SJSA1 (cell line): ENCODE measurements at regions not wholly inside any gene's neighbourhood (a gene's known extent, or its start where the extent isn't known, plus 50 kb on each side); places are given as distances from the start of the nearest gene placed in this dataset.
"Not testable (repeated sequence)": the region's sequence is repeated elsewhere in the genome, so short reads cannot be mapped to it uniquely, and the experiment has no call there.

Source experiments
- DNase-seq, 2 experiments: peaks; one replicate each; pipeline ENCODE4 v3.0.0-alpha.2; 2015 to 2020; ENCODE audit warnings: low spot score in 2 of 2, low read depth in 1 of 2
- H3K27ac ChIP-seq: fragments of 250-450 bp; sonication (Bioruptor Pico); 2 replicates; pipeline ENCODE4 v1.5.1; 2020; ENCODE audit warnings: mild to moderate bottlenecking, moderate library complexity
- H3K27me3 ChIP-seq: fragments of 250-450 bp; sonication (Bioruptor Pico); replicated peaks from 2 replicates; pipeline ENCODE4 v1.5.1; 2020; ENCODE audit warnings: mild to moderate bottlenecking, moderate library complexity
- H3K36me3 ChIP-seq: fragments of 250-450 bp; sonication (Bioruptor Pico); 2 replicates; pipeline ENCODE4 v1.5.1; 2020; ENCODE audit warnings: mild to moderate bottlenecking
- H3K4me1 ChIP-seq: fragments of 250-450 bp; sonication (Bioruptor Pico); replicated peaks from 2 replicates; pipeline ENCODE4 v1.6.1; 2021; ENCODE audit warnings: mild to moderate bottlenecking
- H3K4me3 ChIP-seq: fragments of 250-450 bp; sonication (Bioruptor Pico); 2 replicates; pipeline ENCODE4 v1.5.1; 2020; ENCODE audit warnings: mild to moderate bottlenecking
- H3K9me3 ChIP-seq: fragments of 250-450 bp; sonication (Bioruptor Pico); replicated peaks from 2 replicates; pipeline ENCODE4 v1.5.1; 2020; ENCODE audit warnings: mild to moderate bottlenecking

GRCh38 chr6:67880939-67881705, 754.0 kb upstream of the ADGRB3 start:
- Histone ChIP-seq H3K9me3 (no peaks in the 10 kb centered on the region; the same call in 1 of the 2 replicates), H3K4me3 (no peak overlapping the region)
- peak in 1 of 2 experiments; percentile 0 for DNase-seq

GRCh38 chr6:67880343-67880742, 754.7 kb upstream of the ADGRB3 start:
- not testable (repeated sequence) for H3K4me3 ChIP-seq, H3K9me3 ChIP-seq, H3K36me3 ChIP-seq, DNase-seq, H3K27ac ChIP-seq, H3K4me1 ChIP-seq, H3K27me3 ChIP-seq

More at GRCh38 chr6:67880939-67881705, 754.0 kb upstream of the ADGRB3 start:
- H3K27me3 ChIP-seq, result no peaks in the 10 kb centered on the region
- H3K27ac ChIP-seq, result peak overlapping the region; percentile 60
- H3K36me3 ChIP-seq, result no peaks in the 10 kb centered on the region
- H3K4me1 ChIP-seq, result no peaks in the 10 kb centered on the region

- not testable (repeated sequence) for H3K36me3 ChIP-seq, H3K27me3 ChIP-seq, H3K4me3 ChIP-seq, H3K4me1 ChIP-seq, DNase-seq, H3K9me3 ChIP-seq, H3K27ac ChIP-seq
Observed at GRCh38 chr6:67879928-67880327, 755.2 kb upstream of the ADGRB3 start.

GRCh38 chr6:67879105-67879904, 755.8 kb upstream of the ADGRB3 start:
- not testable (repeated sequence) for H3K4me1 ChIP-seq, H3K36me3 ChIP-seq, H3K27me3 ChIP-seq, DNase-seq, H3K27ac ChIP-seq, H3K9me3 ChIP-seq, H3K4me3 ChIP-seq

- H3K27ac ChIP-seq, H3K27me3 ChIP-seq, H3K36me3 ChIP-seq, H3K4me3 ChIP-seq, H3K9me3 ChIP-seq, H3K4me1 ChIP-seq, DNase-seq: not testable (repeated sequence)
Observed at GRCh38 chr6:67878216-67878615, 756.9 kb upstream of the ADGRB3 start.

- no peaks in the 10 kb centered on the region for H3K4me1 ChIP-seq
- H3K4me3 ChIP-seq, result no peak overlapping the region
- no peaks in the 10 kb centered on the region for H3K36me3 ChIP-seq
- H3K27ac ChIP-seq, result no peak overlapping the region
- no peaks in the 10 kb centered on the region; the same call in 1 of the 2 replicates for H3K9me3 ChIP-seq
- H3K27me3 ChIP-seq, result no peaks in the 10 kb centered on the region
- no peak for DNase-seq
Observed at GRCh38 chr6:67877288-67877687, 757.8 kb upstream of the ADGRB3 start.

GRCh38 chr6:67875877-67876383, 759.2 kb upstream of the ADGRB3 start:
- H3K36me3 ChIP-seq, result no peaks in the 10 kb centered on the region
- no peak overlapping the region for H3K27ac ChIP-seq
- no peaks in the 10 kb centered on the region for H3K4me1 ChIP-seq
- DNase-seq, result no peak
- no peak overlapping the region for H3K4me3 ChIP-seq
- no peaks in the 10 kb centered on the region; the same call in 1 of the 2 replicates for H3K9me3 ChIP-seq
- H3K27me3 ChIP-seq, result no peaks in the 10 kb centered on the region

GRCh38 chr6:67870321-67870720, 764.8 kb upstream of the ADGRB3 start:
- no peaks in the 10 kb centered on the region for H3K27me3 ChIP-seq
- H3K4me3 ChIP-seq, result no peak overlapping the region
- no peak for DNase-seq
- H3K36me3 ChIP-seq, result no peaks in the 10 kb centered on the region
- no peaks in the 10 kb centered on the region for H3K4me1 ChIP-seq
- H3K9me3 ChIP-seq, result no peaks in the 10 kb centered on the region
- no peak overlapping the region for H3K27ac ChIP-seq

- H3K4me3 ChIP-seq, result no peak overlapping the region
- no peak for DNase-seq
Observed at GRCh38 chr6:67863346-67863745, 771.7 kb upstream of the ADGRB3 start.

GRCh38 chr6:67854098-67854497, 781.0 kb upstream of the ADGRB3 start:
- no peak for DNase-seq
- Histone ChIP-seq H3K36me3 (no peaks in the 10 kb centered on the region), H3K4me3 (no peak overlapping the region), H3K4me1 (no peaks in the 10 kb centered on the region), H3K9me3 (no peaks in the 10 kb centered on the region), H3K27ac (no peak overlapping the region), H3K27me3 (no peaks in the 10 kb centered on the region)

More at GRCh38 chr6:67863346-67863745, 771.7 kb upstream of the ADGRB3 start:
- Histone ChIP-seq H3K9me3 (no peaks in the 10 kb centered on the region), H3K4me1 (no peaks in the 10 kb centered on the region), H3K27ac (no peak overlapping the region), H3K27me3 (no peaks in the 10 kb centered on the region), H3K36me3 (no peaks in the 10 kb centered on the region)

- H3K4me1 ChIP-seq, result no peaks in the 10 kb centered on the region
- no peak overlapping the region for H3K27ac ChIP-seq
- H3K4me3 ChIP-seq, result no peak overlapping the region
- no peak for DNase-seq
- H3K36me3 ChIP-seq, result no peaks in the 10 kb centered on the region
- no peaks in the 10 kb centered on the region for H3K27me3 ChIP-seq
- peaks cover 6% of the 10 kb centered on the region; the same call in 1 of the 2 replicates for H3K9me3 ChIP-seq
Observed at GRCh38 chr6:67839818-67840217, 795.3 kb upstream of the ADGRB3 start.

- no peaks in the 10 kb centered on the region for H3K9me3 ChIP-seq
- H3K4me3 ChIP-seq, result no peak overlapping the region
- no peak overlapping the region for H3K27ac ChIP-seq
- no peaks in the 10 kb centered on the region for H3K4me1 ChIP-seq
- DNase-seq, result no peak
- H3K36me3 ChIP-seq, result no peaks in the 10 kb centered on the region
- H3K27me3 ChIP-seq, result no peaks in the 10 kb centered on the region
Observed at GRCh38 chr6:67825201-67825895, 809.7 kb upstream of the ADGRB3 start.

- Histone ChIP-seq H3K4me3 (no peak overlapping the region), H3K9me3 (peaks cover 4% of the 10 kb centered on the region; the same call in 1 of the 2 replicates), H3K27ac (no peak overlapping the region), H3K36me3 (no peaks in the 10 kb centered on the region), H3K27me3 (no peaks in the 10 kb centered on the region), H3K4me1 (no peaks in the 10 kb centered on the region)
- DNase-seq, result no peak
Observed at GRCh38 chr6:67818322-67818721, 816.8 kb upstream of the ADGRB3 start.
